ENCODE measurements at regions not wholly inside any gene's neighbourhood (a gene's known extent, or its start where the extent isn't known, plus 50 kb on each side); places are given as distances from the start of the nearest gene placed in this dataset.

DNA sequence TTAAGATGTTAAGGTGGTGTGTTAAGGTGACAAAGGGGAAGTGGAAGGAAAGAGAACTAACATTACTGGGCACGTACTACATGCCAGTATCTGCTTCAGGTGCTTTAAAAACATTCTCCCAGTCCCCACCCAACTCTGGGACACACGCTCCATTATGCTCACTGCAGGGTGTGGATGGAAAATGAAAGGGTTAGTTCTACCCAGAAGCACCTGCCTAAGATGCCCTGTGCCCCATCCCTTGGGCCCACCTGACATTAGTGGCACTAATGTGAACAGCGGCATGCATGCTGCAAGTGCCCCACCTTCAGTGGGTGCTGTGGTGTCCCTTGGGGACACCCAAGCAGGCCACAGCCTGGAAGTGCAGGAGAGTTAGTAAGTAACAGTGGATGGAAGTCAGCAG, 82.9 kb upstream of the CXADR start:
- no peaks in the 10 kb centered on the region for H3K36me3 ChIP-seq
- intact Hi-C loops (cut with DNase I; ENCODE audit: low total_unique reads) = no loop called here

DNA sequence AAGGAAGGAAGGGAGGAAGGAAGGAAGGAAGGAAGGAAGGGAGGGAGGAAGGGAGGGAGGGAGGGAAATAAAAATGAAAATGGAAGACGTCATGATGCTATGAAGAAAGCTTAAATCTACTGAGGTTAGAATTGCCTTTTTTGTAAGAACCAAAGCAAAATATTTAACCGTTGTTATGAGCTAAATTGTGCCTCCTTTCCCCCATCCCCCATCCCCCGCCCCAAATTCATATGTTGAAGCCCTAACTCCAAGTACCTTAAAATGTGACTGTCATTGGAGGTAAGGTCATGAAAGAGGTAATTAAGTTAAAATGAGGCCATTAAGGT, 80.1 kb upstream of the CXADR start:
- no peaks in the 10 kb centered on the region for H3K9me3 ChIP-seq
- TF ChIP-seq, protein P1, sequence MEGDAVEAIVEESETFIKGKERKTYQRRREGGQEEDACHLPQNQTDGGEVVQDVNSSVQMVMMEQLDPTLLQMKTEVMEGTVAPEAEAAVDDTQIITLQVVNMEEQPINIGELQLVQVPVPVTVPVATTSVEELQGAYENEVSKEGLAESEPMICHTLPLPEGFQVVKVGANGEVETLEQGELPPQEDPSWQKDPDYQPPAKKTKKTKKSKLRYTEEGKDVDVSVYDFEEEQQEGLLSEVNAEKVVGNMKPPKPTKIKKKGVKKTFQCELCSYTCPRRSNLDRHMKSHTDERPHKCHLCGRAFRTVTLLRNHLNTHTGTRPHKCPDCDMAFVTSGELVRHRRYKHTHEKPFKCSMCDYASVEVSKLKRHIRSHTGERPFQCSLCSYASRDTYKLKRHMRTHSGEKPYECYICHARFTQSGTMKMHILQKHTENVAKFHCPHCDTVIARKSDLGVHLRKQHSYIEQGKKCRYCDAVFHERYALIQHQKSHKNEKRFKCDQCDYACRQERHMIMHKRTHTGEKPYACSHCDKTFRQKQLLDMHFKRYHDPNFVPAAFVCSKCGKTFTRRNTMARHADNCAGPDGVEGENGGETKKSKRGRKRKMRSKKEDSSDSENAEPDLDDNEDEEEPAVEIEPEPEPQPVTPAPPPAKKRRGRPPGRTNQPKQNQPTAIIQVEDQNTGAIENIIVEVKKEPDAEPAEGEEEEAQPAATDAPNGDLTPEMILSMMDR (IDR thresholded peaks at IDR 0.05 in 8 of 11, conservative IDR thresholded peaks at IDR 0.05 in 3 of 11) = no peak
- TF ChIP-seq POLR2A (IDR thresholded peaks at IDR 0.05) = no peak
- no peak for TF ChIP-seq POLR2AphosphoS5 (IDR thresholded peaks at IDR 0.05)
- intact Hi-C loops (cut with DNase I; ENCODE audit: low total_unique reads) = no loop called here
- 79 to 90% (median 86%) methylated on average over 3 of the region's 3 CpGs for WGBS, 5 donors
- H3K4me1 ChIP-seq = no peaks in the 10 kb centered on the region
- H3K27ac ChIP-seq = no peak overlapping the region
- no peak overlapping the region for H3K4me3 ChIP-seq
- no peaks in the 10 kb centered on the region for H3K27me3 ChIP-seq (replicated peaks in 1 of 7)
- H3K36me3 ChIP-seq = no peaks in the 10 kb centered on the region
- DNase-seq = no peak

More for the DNA sequence above, 82.9 kb upstream of the CXADR start:
- H3K4me1 ChIP-seq = no peaks in the 10 kb centered on the region
- no peak overlapping the region for H3K27ac ChIP-seq
- 78 to 94% (median 87%) methylated on average over 3 of the region's 3 CpGs for WGBS, 5 donors
- peaks cover 0 to 2% (median 0%) of the 10 kb centered on the region in 8 donors for H3K9me3 ChIP-seq
- no peak overlapping the region for H3K4me3 ChIP-seq
- TF ChIP-seq POLR2A (IDR thresholded peaks at IDR 0.05) = no peak
- no peak for TF ChIP-seq POLR2AphosphoS5 (IDR thresholded peaks at IDR 0.05)
- TF ChIP-seq, protein P1 (IDR thresholded peaks at IDR 0.05 in 8 of 11, conservative IDR thresholded peaks at IDR 0.05 in 3 of 11) = no peak
- H3K27me3 ChIP-seq (replicated peaks in 1 of 7) = no peaks in the 10 kb centered on the region
- DNase-seq = no peak

DNA sequence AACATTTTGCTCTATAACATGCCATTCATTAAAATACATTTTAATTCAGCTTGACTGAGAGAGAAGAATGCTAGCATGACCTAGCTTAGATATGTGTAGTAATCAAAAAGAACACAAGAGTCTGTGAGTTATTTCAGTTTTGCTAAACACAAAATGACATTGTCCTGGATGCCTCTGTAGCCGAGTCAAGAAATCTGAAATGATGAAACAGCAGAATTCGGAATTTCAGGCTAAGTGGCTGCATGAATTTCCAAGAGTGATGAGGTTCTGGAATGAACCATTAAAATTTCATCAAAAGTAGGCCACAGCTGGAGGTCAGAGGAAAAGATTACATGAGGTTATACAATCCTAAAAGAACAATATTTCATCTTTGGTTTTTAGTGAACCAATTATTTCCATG, 79.1 kb upstream of the CXADR start:
- no peak for DNase-seq
- TF ChIP-seq, protein P1 (IDR thresholded peaks at IDR 0.05 in 8 of 11, conservative IDR thresholded peaks at IDR 0.05 in 3 of 11) = no peak
- TF ChIP-seq POLR2AphosphoS5 (IDR thresholded peaks at IDR 0.05) (no peak), POLR2A (IDR thresholded peaks at IDR 0.05) (no peak)
- H3K4me3 ChIP-seq = no peak overlapping the region
- H3K4me1 ChIP-seq = no peaks in the 10 kb centered on the region
- no peak overlapping the region for H3K27ac ChIP-seq
- H3K36me3 ChIP-seq = no peaks in the 10 kb centered on the region
- intact Hi-C loops (cut with DNase I; ENCODE audit: low total_unique reads) = no loop called here
- no peaks in the 10 kb centered on the region for H3K9me3 ChIP-seq
- 53 to 81% (median 69%) methylated on average over 2 of the region's 2 CpGs for WGBS, 5 donors
- H3K27me3 ChIP-seq (replicated peaks in 1 of 7) = no peaks in the 10 kb centered on the region

DNA sequence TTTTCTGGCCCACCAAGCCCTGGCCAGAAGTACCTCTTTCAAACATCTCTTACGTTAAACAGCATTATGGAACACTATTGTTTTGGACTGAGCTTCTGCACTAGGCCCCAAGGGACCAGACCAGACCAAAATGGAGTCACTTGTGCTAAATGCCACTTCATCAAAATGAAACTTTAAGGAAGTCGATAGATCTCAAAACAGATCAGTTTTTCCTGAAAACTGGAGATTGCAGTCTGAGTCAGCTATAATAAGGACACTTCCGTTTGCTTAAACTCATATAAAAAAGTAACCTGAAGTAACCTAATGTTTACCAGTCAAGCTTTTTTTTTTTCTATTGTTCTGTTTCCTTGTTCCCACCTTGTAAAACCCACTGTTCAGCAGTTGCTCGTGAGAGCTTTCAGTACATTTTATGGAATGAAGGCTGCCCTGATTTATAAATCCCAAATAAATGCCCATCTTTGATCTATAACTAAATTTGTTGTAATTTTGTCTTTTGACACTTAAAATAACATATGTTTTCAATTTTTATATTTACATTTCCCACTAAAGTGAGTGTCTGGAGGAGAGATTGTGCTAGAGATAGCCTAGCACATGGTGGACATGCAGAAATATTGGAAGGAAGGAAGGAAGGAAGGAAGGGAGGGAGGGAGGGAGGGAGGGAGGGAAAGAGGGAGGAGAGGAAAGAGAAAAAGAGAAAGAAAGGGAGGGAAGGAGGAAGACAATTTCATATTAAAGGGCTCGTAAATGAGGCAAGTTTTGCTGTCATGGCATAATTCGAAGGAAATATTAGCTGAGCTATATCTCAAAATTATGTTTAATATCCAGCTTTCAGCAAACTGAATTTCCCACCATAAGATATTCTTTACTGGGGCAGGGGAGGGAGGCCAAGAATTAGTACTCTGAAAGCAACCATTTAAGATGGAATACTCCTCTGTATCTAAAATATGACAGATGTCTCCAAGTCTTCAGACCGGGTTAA, 77.0 kb upstream of the CXADR start:
- H3K4me1 ChIP-seq = no peaks in the 10 kb centered on the region
- H3K27ac ChIP-seq = peak overlapping the region in 5 of 8 donors; percentile 15 to 49 (median 41)
- H3K27me3 ChIP-seq (replicated peaks in 1 of 7) = no peaks in the 10 kb centered on the region
- WGBS, 5 donors = 60 to 78% (median 67%) methylated on average over 7 of the region's 7 CpGs
- no peaks in the 10 kb centered on the region for H3K36me3 ChIP-seq
- intact Hi-C loops (cut with DNase I; ENCODE audit: low total_unique reads) = no loop called here
- H3K4me3 ChIP-seq = no peak overlapping the region
- H3K9me3 ChIP-seq = no peaks in the 10 kb centered on the region
- DNase-seq = no peak
- TF ChIP-seq POLR2A (IDR thresholded peaks at IDR 0.05) = no peak
- TF ChIP-seq POLR2AphosphoS5 (IDR thresholded peaks at IDR 0.05) = no peak

Data from spleen (tissue), 11 donors.